Fibroblast of mammary gland (primary cell): ENCODE measurements at regions not wholly inside any gene's neighbourhood (a gene's known extent, or its start where the extent isn't known, plus 50 kb on each side); places are given as distances from the start of the nearest gene placed in this dataset.
"Not testable (repeated sequence)": the region's sequence is repeated elsewhere in the genome, so short reads cannot be mapped to it uniquely, and the experiment has no call there.

Source experiments
- DNase-seq: peaks from one replicate; pipeline ENCODE4 v3.0.0-alpha.2; 2010; ENCODE audit warnings: low read depth
- H3K4me3 ChIP-seq: 2 replicates; pipeline ENCODE4 v1.5.1; 2011; ENCODE audit warnings: low read depth, mild to moderate bottlenecking, low read length, moderate library complexity; ENCODE audit not compliant: control insufficient read depth
- CTCF ChIP-seq: conservative IDR thresholded peaks from 2 replicates; pipeline ENCODE4 v1.5.1; 2011; ENCODE audit warnings: low read depth, low read length, inconsistent platforms; ENCODE audit not compliant: control insufficient read depth, insufficient read depth

- DNase-seq, result no peak
- no peak overlapping the region for H3K4me3 ChIP-seq
- no peak for TF ChIP-seq CTCF
These were observed 75.7 kb upstream of the CTBP2 start for GRCh38 chr10:125236091-125236490.

GRCh38 chr10:125235093-125236069 is 75.0 kb upstream of the CTBP2 start:
- TF ChIP-seq CTCF, result no peak
- DNase-seq, result no peak
- no peak overlapping the region for H3K4me3 ChIP-seq

- peak; percentile 59 for DNase-seq
- H3K4me3 ChIP-seq, result not testable (repeated sequence)
These were observed 74.2 kb upstream of the CTBP2 start for GRCh38 chr10:125234576-125234975.

GRCh38 chr10:125233726-125234125 is 73.4 kb upstream of the CTBP2 start:
- no peak for TF ChIP-seq CTCF
- DNase-seq, result no peak
- H3K4me3 ChIP-seq, result no peak overlapping the region

GRCh38 chr10:125232841-125233240 is 72.5 kb upstream of the CTBP2 start:
- H3K4me3 ChIP-seq, result no peak overlapping the region
- DNase-seq, result peak; percentile 10
- TF ChIP-seq CTCF, result no peak

GRCh38 chr10:125231813-125232475 is 71.6 kb upstream of the CTBP2 start:
- no peak overlapping the region for H3K4me3 ChIP-seq
- TF ChIP-seq CTCF, result no peak

More at GRCh38 chr10:125231813-125232475, 71.6 kb upstream of the CTBP2 start:
- DNase-seq, result no peak
